Upper lobe of left lung (tissue), 4 donors: ENCODE measurements at regions not wholly inside any gene's neighbourhood (a gene's known extent, or its start where the extent isn't known, plus 50 kb on each side); places are given as distances from the start of the nearest gene placed in this dataset.

ENCODE experiments used
- CTCF ChIP-seq, 6 experiments: fragments of 450-650 bp in 4 of 6; fragments of 200-600 bp in 2 of 6; sonication (generic) in 2 of 6; IDR thresholded peaks; one replicate each; pipeline ENCODE4 v1.5.1; 2016 to 2019; ENCODE audit warnings: antibody characterized with exemption in 6 of 6
- POLR2A ChIP-seq, 4 donors: fragments of 450-650 bp; IDR thresholded peaks; one replicate each; pipeline ENCODE4 v1.5.1; 2016 to 2017; ENCODE audit warnings: antibody characterized with exemption in 4 of 4, mild to moderate bottlenecking in 2 of 4
- POLR2AphosphoS5 ChIP-seq, 2 donors: sonication (generic); formaldehyde crosslinking; IDR thresholded peaks; one replicate each; pipeline ENCODE4 v1.5.1; 2017; ENCODE audit warnings: antibody characterized with exemption in 2 of 2

- TF ChIP-seq POLR2A (IDR thresholded peaks at IDR 0.05) (no peak), CTCF (IDR thresholded peaks at IDR 0.05) (no peak), POLR2AphosphoS5 (IDR thresholded peaks at IDR 0.05) (no peak)
These were observed 310.8 kb upstream of the MAP2 start for GRCh38 chr2:209113026-209113425.
